GM23338 (cell line): ENCODE measurements at regions not wholly inside any gene's neighbourhood (a gene's known extent, or its start where the extent isn't known, plus 50 kb on each side); places are given as distances from the start of the nearest gene placed in this dataset.

Experiments used
- CREB1 ChIP-seq: fragments of 250-450 bp; sonication (Bioruptor Pico); IDR thresholded peaks from 2 replicates; pipeline ENCODE4 v1.5.0; 2020; ENCODE audit warnings: low read depth, mild to moderate bottlenecking, moderate library complexity
- CTCF ChIP-seq, 2 experiments: fragments of 200-600 bp in 1 of 2; sonication (generic) in 1 of 2; conservative IDR thresholded peaks; 2 replicates each; pipeline versions ENCODE4 v1.5.1 to v1.6.1; 2016 to 2017; ENCODE audit warnings: antibody characterized with exemption in 2 of 2, low read depth in 2 of 2, mild to moderate bottlenecking in 2 of 2, moderate library complexity in 1 of 2
- ETS1 ChIP-seq: IDR thresholded peaks from 2 replicates; pipeline ENCODE4 v1.6.1; 2016; ENCODE audit warnings: antibody characterized with exemption
- EZH2 ChIP-seq: fragments of 200-600 bp; sonication (generic); IDR thresholded peaks from one replicate; pipeline ENCODE4 v1.8.0; 2017; ENCODE audit warnings: antibody characterized with exemption, mild to moderate bottlenecking, low read depth; ENCODE audit not compliant: unreplicated experiment
- EZH2phosphoT487 ChIP-seq: fragments of 200-600 bp; sonication (generic); IDR thresholded peaks from one replicate; pipeline ENCODE4 v1.8.1; 2018; ENCODE audit warnings: antibody characterized with exemption; ENCODE audit not compliant: unreplicated experiment
- JUNB ChIP-seq: IDR thresholded peaks from one replicate; pipeline ENCODE4 v1.6.1; 2016; ENCODE audit warnings: antibody characterized with exemption; ENCODE audit not compliant: unreplicated experiment
- NANOG ChIP-seq: IDR thresholded peaks from 2 replicates; pipeline ENCODE4 v1.6.1; 2016; ENCODE audit warnings: antibody characterized with exemption, borderline replicate concordance
- POLR2AphosphoS5 ChIP-seq: IDR thresholded peaks from 2 replicates; pipeline ENCODE4 v1.6.1; 2016; ENCODE audit warnings: antibody characterized with exemption, low read depth
- REST ChIP-seq: IDR thresholded peaks from one replicate; pipeline ENCODE4 v1.6.1; 2018; ENCODE audit warnings: antibody characterized with exemption; ENCODE audit not compliant: unreplicated experiment
- STAT1 ChIP-seq: IDR thresholded peaks from one replicate; pipeline ENCODE4 v1.6.1; 2016; ENCODE audit warnings: antibody characterized with exemption; ENCODE audit not compliant: unreplicated experiment
- ZNF114 ChIP-seq: fragments of 250-450 bp; sonication (Bioruptor Pico); IDR thresholded peaks from 2 replicates; pipeline ENCODE4 v1.5.0; 2020; ENCODE audit warnings: mild to moderate bottlenecking, moderate library complexity
- ZNF331 ChIP-seq: fragments of 250-450 bp; sonication (Bioruptor Pico); IDR thresholded peaks from 2 replicates; pipeline ENCODE4 v1.5.0; 2020; ENCODE audit warnings: low read depth, mild to moderate bottlenecking, moderate library complexity
- ZNF462 ChIP-seq: fragments of 250-450 bp; sonication (Bioruptor Pico); IDR thresholded peaks from 2 replicates; pipeline ENCODE4 v1.5.0; 2020; ENCODE audit warnings: mild to moderate bottlenecking, moderate library complexity

- TF ChIP-seq REST (no peak), CTCF (conservative IDR thresholded peaks at IDR 0.05; ENCODE audit: low read depth in 2 of 2) (no peak), EZH2 (no peak), EZH2phosphoT487 (no peak), POLR2AphosphoS5 (no peak), NANOG (no peak), CREB1 (CRISPR knock-in tag) (no peak), ZNF331 (CRISPR knock-in tag) (no peak), ZNF462 (CRISPR knock-in tag) (no peak), JUNB (no peak), STAT1 (no peak), ZNF114 (CRISPR knock-in tag) (no peak), ETS1 (no peak)
These were observed 235.3 kb upstream of the RAB6C start for GRCh38 chr2:129744141-129744540.
